GM19023 (cell line): ENCODE measurements at regions not wholly inside any gene's neighbourhood (a gene's known extent, or its start where the extent isn't known, plus 50 kb on each side); places are given as distances from the start of the nearest gene placed in this dataset.

ENCODE experiments used
- ATAC-seq: cut with Tn5 transposase; IDR thresholded peaks from one replicate; pipeline ENCODE4 v1.9.1; 2021; ENCODE audit warnings: mild to moderate bottlenecking, moderate library complexity; ENCODE audit not compliant: unreplicated experiment

- no peak for ATAC-seq
These were observed 214.7 kb downstream of the QDPR start for GRCh38 chr4:17296921-17297890.

GRCh38 chr4:17293901-17294300 is 218.0 kb downstream of the QDPR start:
- no peak for ATAC-seq

DNA sequence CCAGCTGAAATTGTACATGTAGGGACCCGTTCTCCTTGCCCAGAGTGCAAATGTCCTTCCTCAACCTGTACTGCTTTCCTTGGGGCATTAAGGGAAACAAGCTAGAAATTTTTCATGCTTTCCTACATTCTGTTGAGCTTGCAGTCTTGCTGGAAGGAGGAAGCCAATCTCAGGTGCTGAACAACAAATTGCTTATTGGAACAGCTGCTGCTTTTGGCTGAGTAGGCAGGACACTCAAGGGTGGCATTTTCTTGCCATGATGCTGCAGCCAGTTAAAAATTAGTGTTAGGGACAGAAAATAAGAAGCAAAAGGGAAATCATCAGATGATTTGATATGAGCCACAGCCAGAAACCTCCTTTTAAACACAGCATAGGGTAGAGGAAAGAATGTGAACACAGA is 223.7 kb downstream of the QDPR start:
- no peak for ATAC-seq

DNA sequence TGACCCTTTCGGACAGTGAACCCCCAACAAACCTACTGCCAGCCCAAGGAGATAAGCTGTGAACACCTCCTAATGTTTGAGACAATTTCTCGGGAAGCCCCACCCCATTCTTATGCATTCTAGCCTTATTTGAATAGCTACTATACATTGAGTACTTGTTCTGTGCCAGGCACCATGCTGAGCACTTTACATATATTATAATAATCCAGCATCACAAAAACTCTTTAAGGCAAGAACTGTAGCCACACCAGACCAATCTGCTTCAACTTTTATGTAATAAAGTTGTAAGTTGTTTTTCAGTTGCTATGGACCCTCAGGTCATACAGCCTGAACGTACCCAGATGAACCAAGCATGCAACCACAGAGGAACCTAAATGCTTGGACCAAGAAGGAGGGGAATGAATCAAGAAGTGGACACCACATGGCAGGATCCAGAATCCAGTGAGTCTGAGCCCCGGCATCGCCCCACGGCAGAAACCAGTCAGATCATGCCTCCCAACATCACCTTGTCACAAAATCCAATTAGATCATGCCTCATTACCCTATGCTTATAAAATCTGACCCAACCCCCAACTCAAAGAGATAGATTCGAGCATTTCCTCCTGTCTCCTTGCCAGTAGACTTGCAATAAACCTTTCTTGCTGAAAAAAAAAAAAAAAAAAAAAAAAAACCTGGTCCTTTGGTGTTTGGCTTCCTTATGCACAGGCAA is 225.0 kb downstream of the QDPR start:
- ATAC-seq, result no peak

DNA sequence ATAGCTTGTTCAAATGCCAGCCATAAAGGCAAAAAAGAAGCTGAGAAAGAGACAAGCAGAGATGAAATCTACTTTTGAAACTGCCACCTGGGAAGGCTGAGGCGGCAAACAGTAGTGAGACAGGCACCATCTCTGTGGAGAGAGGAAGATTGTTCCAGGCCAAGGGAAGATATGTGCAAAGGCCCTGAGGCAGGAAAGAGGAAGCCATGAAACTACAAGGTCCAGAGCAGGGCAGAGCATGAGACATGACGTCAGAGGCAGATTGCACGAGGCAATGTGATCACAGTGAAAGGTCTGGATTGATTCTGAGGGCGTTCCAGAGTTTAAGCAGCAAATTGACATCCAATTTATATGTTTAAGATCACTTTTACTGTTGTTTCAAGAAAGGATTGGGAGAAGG is 226.1 kb downstream of the QDPR start:
- no peak for ATAC-seq

DNA sequence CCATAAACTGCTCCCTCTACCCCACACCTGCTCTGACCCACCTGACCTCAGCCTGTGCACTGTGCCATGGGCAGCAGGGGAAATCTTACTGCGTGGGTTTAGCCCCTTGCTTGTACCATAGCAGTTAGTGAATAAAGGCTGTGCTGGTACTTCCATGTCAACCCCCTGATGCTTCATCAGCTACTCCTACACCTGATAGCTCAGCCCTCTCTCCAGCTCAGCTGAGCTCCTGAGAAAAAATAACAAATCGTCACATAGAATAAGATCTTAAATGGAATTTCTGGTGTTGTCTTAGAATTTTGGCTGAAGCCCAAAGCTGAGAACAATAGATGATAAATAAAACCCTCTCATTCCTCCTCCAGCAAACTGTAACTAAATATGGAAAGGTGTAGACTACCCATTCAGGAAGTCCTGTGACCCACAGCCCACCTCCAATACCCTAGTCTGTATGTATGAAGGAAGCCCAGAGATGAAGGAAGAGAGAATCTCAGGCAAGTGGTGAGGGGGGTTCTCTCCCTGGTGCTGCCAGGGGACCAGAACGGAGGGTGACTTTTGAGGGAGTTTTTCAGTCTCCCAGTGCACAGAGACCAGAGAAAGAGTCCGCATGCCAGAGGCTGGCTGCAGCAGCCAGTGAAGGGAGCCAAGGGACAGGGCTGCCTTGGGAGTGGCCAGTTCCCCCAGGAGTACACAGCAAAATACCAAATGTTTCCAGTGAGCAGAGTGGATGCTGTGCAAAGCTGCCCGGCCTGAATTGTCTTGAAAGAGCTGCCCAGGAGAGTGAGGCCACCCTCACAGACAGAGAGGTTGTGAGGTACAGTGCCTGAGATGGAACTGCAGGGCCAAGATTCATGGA is 227.3 kb downstream of the QDPR start:
- no peak for ATAC-seq

DNA sequence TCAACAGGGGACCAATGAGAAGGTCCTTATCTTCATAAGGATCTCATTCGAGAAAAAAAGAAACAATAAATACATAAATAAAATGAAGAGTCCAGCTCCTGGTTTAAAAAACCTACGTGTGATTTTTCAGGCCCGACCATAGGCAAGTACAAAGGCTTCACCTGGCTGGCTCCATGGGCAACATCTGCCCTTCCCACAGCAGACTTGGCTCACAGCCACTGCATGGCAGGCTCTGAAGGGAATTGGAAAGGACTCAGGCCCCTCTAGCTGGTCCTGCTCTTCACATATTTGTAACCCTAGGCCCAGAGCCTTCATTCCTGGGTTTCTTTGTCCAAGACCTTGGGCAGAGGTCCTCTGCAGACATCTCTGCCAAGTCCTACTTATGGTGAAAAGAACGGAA is 228.1 kb downstream of the QDPR start:
- no peak for ATAC-seq

- ATAC-seq, result no peak
These were observed 228.6 kb downstream of the QDPR start for GRCh38 chr4:17283251-17283650.

- no peak for ATAC-seq
These were observed 231.4 kb downstream of the QDPR start for GRCh38 chr4:17280261-17281018.

DNA sequence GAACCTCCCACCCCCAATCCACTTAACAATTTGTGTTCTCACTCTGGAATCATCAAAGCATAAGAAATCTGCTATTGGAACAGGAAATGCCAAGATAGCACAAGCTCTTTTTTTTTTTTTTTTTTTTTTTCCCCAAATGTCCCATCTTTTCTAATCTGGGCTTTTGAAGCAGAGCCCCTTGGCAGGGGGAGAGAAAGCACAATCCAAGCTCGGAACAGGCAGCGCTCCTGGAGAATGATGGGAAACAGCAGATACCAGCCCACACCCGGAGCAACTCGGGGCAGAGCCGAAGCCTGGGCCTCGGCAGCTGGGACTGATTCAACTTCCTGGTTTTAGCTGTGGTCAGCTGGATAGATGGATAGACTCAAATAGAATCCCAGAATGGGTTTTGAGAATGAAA is 235.1 kb downstream of the QDPR start:
- ATAC-seq, result no peak

GRCh38 chr4:17275836-17276235 is 236.1 kb downstream of the QDPR start:
- no peak for ATAC-seq

- no peak for ATAC-seq
These were observed 238.8 kb downstream of the QDPR start for GRCh38 chr4:17273047-17273446.

- ATAC-seq, result no peak
These were observed 239.7 kb downstream of the QDPR start for GRCh38 chr4:17272154-17272553.

DNA sequence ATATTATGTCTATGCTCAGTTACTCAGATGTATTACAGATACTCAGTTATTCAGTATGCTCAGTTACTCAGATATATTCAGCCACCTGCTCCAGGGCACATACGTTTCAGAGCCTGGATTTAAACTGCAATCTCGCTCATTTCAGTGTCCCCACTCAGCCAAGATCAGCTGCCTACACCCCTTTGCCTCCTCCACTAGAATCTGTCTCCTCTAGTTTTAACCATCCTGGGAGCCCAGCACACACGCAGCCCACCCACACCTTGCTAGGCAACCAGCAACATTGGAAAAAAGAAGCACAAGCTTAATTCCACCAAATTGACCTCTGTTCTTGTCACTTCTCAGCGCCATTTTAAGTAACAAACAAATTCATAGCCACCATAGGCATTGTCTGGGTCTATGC is 246.2 kb downstream of the QDPR start:
- no peak for ATAC-seq

- no peak for ATAC-seq
These were observed 246.8 kb downstream of the QDPR start for GRCh38 chr4:17265139-17265538.

DNA sequence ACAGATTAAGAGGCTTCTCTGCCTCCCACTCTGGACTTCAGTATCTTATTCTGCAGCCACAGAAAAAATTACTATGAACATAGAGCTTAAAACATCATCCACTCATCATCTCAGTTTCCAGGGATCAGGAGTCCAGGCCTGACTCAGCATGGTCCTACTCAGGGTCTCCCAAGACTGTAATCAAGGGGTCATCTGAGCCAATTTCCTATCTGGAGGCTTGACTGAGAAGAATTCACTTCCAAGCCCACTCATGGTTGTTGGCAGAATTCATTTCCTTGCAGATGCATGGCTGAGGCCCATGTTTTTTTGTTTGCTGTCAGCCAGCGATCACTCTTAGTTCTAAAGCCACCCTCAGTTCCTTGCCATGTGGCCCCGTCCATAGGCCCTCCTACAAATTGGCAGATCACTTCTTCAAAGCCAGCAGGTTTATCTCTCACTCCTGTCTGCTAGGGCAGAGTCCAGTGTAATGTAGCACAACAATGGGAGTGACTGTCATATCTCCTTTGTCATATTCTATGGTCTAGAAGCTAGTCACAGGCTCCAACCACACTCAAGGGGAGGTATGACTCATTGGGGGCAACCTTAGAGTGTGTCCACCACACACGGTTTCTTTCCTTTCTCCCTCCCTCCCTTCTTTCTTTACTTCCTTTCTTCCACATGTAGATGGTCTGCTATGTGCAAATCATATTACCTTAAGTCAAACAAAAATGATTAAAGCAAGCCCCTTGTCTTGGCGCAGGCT is 251.6 kb downstream of the QDPR start:
- ATAC-seq, result no peak

GRCh38 chr4:17258106-17258505 is 253.8 kb downstream of the QDPR start:
- no peak for ATAC-seq

DNA sequence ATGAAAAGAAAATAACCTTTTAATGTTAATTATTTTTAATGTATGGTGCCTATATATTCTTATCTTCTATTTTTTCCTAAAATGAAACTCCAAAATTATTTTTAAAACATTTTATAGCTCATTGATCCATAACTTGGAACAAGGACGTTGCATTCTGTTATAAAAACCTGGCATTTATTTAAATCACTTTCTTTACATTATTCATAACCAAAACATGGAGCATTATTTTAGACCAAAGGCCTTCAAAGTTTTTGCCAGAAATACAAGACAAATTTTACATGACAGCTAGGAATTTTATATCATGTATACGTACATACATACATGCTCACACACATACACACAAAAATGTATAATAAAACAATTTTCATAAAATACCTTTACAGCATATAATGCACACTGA is 259.8 kb downstream of the QDPR start:
- ATAC-seq, result no peak

GRCh38 chr4:17251101-17251500 is 260.8 kb downstream of the QDPR start:
- no peak for ATAC-seq

GRCh38 chr4:17250591-17250990 is 261.3 kb downstream of the QDPR start:
- ATAC-seq, result no peak
